Bronchial epithelial cell (primary cell): ENCODE measurements at regions not wholly inside any gene's neighbourhood (a gene's known extent, or its start where the extent isn't known, plus 50 kb on each side); places are given as distances from the start of the nearest gene placed in this dataset.
"Not testable (repeated sequence)": the region's sequence is repeated elsewhere in the genome, so short reads cannot be mapped to it uniquely, and the experiment has no call there.

Experiments used
- DNase-seq: peaks from one replicate; pipeline ENCODE4 v3.0.0-alpha.2; 2010; ENCODE audit warnings: low read depth
- FAIRE-seq: peaks from 2 replicates; lab custom pipeline; 2011; peaks lifted over from hg19 to GRCh38; lab: Jason Lieb, UNC
- H3K27me3 ChIP-seq: 2 replicates; pipeline ENCODE4 v1.5.1; 2011; ENCODE audit warnings: low read length; ENCODE audit not compliant: control insufficient read depth, insufficient read depth
- H3K36me3 ChIP-seq: 2 replicates; pipeline ENCODE4 v1.5.1; 2011; ENCODE audit warnings: low read length; ENCODE audit not compliant: control insufficient read depth, insufficient read depth
- H3K4me3 ChIP-seq: 2 replicates; pipeline ENCODE4 v1.5.1; 2011; ENCODE audit warnings: mild to moderate bottlenecking, low read depth, low read length, control low read depth
- CTCF ChIP-seq: IDR thresholded peaks from 2 replicates; pipeline ENCODE4 v1.5.1; 2011; ENCODE audit warnings: mild to moderate bottlenecking, moderate library complexity, low read length, control low read depth, inconsistent platforms; ENCODE audit not compliant: insufficient read depth, severe bottlenecking

GRCh38 chr6:74000666-74001490 lies 304.9 kb downstream of the CD109 start:
- Histone ChIP-seq H3K4me3 (no peak overlapping the region), H3K36me3 (no peaks in the 10 kb centered on the region), H3K27me3 (no peaks in the 10 kb centered on the region)
- TF ChIP-seq CTCF: no peak
- peak; percentile 10 for DNase-seq
- peak; percentile 28 for FAIRE-seq

GRCh38 chr6:73990609-73991238 lies 294.7 kb downstream of the CD109 start:
- DNase-seq, H3K36me3 ChIP-seq, H3K4me3 ChIP-seq, FAIRE-seq, H3K27me3 ChIP-seq: not testable (repeated sequence)

- FAIRE-seq: no peak
- DNase-seq: no peak
- no peak for TF ChIP-seq CTCF
- Histone ChIP-seq H3K36me3 (no peaks in the 10 kb centered on the region), H3K27me3 (no peaks in the 10 kb centered on the region), H3K4me3 (no peak overlapping the region)
Observed at GRCh38 chr6:73989428-73989827, 293.4 kb downstream of the CD109 start.

GRCh38 chr6:73985891-73986290 lies 289.9 kb downstream of the CD109 start:
- H3K27me3 ChIP-seq: no peaks in the 10 kb centered on the region
- TF ChIP-seq CTCF: peak; percentile 78
- H3K36me3 ChIP-seq: no peaks in the 10 kb centered on the region
- no peak for FAIRE-seq
- no peak overlapping the region for H3K4me3 ChIP-seq
- peak; percentile 60 for DNase-seq

GRCh38 chr6:73984571-73985210 lies 288.7 kb downstream of the CD109 start:
- no peak for TF ChIP-seq CTCF
- Histone ChIP-seq H3K4me3 (no peak overlapping the region), H3K36me3 (no peaks in the 10 kb centered on the region), H3K27me3 (no peaks in the 10 kb centered on the region)
- no peak for FAIRE-seq
- DNase-seq: no peak

- no peak for DNase-seq
- no peak for FAIRE-seq
- no peak for TF ChIP-seq CTCF
- H3K4me3 ChIP-seq: no peak overlapping the region
- no peaks in the 10 kb centered on the region for H3K27me3 ChIP-seq
- H3K36me3 ChIP-seq: no peaks in the 10 kb centered on the region
Observed at GRCh38 chr6:73983367-73983766, 287.4 kb downstream of the CD109 start.
